ENCODE measurements at regions not wholly inside any gene's neighbourhood (a gene's known extent, or its start where the extent isn't known, plus 50 kb on each side); places are given as distances from the start of the nearest gene placed in this dataset.

DNA sequence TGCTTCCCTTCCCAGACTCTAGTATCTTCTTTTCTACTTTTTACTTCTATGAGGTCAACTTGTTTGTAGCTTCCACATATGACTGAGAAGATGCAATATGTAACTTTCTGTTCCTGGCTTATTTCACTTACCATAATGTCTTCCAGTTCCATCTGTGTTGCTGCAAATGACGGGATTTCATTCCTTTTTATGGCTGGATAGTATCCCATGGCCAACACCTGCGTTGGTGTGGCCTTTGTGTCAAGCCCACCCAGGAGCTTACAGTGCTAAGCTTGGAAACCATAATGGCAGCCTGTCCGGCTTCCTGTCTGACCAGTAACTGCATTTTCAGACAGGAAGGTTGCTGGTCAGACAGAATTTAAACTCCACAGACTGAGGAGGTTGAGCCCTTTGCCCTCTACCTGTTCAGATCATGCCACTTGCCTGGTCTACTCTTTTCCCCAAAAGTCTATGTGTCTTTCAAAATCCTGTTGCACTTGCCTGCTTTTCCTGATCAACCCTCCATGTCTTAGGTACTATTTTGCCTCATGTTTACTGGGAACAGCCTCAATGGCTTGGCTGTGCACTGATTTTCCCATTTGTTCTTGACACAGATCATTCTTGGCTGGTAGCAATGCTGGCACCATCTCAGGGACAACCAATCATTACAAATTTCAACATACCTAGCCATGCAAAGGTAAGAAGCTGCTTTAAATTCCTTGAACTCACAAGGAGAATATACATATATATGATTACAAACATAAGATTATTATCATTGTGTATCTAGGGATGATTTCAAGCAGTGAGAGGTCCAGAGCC, 114.3 kb upstream of the PLEKHG1 start:
- Mint-ChIP-seq H3K27me3 (ENCODE audit: insufficient read depth, unreplicated experiment) (no peaks in the 10 kb centered on the region), H3K4me3 (ENCODE audit: unreplicated experiment) (no peak overlapping the region), H3K4me1 (ENCODE audit: insufficient read depth, unreplicated experiment) (no peaks in the 10 kb centered on the region), H3K36me3 (ENCODE audit: insufficient read depth, unreplicated experiment) (no peaks in the 10 kb centered on the region), H3K9me3 (ENCODE audit: unreplicated experiment) (peaks cover 6% of the 10 kb centered on the region), H3K27ac (ENCODE audit: low read depth, unreplicated experiment) (no peak overlapping the region)
- TF ChIP-seq, protein P1, sequence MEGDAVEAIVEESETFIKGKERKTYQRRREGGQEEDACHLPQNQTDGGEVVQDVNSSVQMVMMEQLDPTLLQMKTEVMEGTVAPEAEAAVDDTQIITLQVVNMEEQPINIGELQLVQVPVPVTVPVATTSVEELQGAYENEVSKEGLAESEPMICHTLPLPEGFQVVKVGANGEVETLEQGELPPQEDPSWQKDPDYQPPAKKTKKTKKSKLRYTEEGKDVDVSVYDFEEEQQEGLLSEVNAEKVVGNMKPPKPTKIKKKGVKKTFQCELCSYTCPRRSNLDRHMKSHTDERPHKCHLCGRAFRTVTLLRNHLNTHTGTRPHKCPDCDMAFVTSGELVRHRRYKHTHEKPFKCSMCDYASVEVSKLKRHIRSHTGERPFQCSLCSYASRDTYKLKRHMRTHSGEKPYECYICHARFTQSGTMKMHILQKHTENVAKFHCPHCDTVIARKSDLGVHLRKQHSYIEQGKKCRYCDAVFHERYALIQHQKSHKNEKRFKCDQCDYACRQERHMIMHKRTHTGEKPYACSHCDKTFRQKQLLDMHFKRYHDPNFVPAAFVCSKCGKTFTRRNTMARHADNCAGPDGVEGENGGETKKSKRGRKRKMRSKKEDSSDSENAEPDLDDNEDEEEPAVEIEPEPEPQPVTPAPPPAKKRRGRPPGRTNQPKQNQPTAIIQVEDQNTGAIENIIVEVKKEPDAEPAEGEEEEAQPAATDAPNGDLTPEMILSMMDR (IDR thresholded peaks at IDR 0.05; ENCODE audit: unreplicated experiment), result no peak
- DNase-seq (ENCODE audit: unreplicated experiment), result no peak
- ChIA-PET CTCF (interaction anchor here (0.6 kb wide), 1 partner anchor 1049 kb away, joined by 4 read pairs; no protein-coding TSS in a partner anchor), POLR2A (no interaction called here)
- no TSS peak for BruUV-seq (replicated peaks)
- intact Hi-C loops (cut with micrococcal nuclease), result no loop called here

DNA sequence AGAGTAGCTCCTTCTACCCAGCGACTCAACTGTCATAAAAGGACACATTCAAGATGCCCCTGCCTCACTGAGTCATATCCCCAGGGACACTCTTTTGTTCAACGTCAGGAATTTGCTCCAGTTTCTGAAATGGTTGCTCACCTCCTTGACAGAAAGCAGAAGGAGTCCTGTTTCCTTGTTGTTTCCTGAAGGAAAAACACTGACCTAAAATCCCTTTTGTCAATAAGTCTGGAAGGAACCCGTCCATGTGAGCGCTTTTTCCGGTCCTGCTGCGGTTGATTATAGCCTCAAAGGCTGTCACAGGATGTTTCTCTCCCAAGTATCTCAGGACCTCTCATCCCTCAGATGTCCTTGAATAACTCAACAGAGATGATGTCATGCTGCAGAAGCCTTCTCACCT, 113.6 kb upstream of the PLEKHG1 start:
- no peaks in the 10 kb centered on the region for H3K4me1 Mint-ChIP-seq (ENCODE audit: insufficient read depth, unreplicated experiment)
- ChIA-PET POLR2A (no interaction called here), CTCF (interaction anchor here (0.6 to 1.0 kb wide), 2 partner anchors 115 to 1048 kb away, joined by 3 to 4 read pairs; no protein-coding TSS in a partner anchor)
- intact Hi-C loops (cut with micrococcal nuclease), result no loop called here
- BruUV-seq (replicated peaks), result no TSS peak
- TF ChIP-seq, protein P1 (IDR thresholded peaks at IDR 0.05; ENCODE audit: unreplicated experiment), result no peak
- peaks cover 2% of the 10 kb centered on the region for H3K9me3 Mint-ChIP-seq (ENCODE audit: unreplicated experiment)
- no peaks in the 10 kb centered on the region for H3K27me3 Mint-ChIP-seq (ENCODE audit: insufficient read depth, unreplicated experiment)
- DNase-seq (ENCODE audit: unreplicated experiment), result no peak
- no peak overlapping the region for H3K27ac Mint-ChIP-seq (ENCODE audit: low read depth, unreplicated experiment)
- no peaks in the 10 kb centered on the region for H3K36me3 Mint-ChIP-seq (ENCODE audit: insufficient read depth, unreplicated experiment)
- H3K4me3 Mint-ChIP-seq (ENCODE audit: unreplicated experiment), result no peak overlapping the region

DNA sequence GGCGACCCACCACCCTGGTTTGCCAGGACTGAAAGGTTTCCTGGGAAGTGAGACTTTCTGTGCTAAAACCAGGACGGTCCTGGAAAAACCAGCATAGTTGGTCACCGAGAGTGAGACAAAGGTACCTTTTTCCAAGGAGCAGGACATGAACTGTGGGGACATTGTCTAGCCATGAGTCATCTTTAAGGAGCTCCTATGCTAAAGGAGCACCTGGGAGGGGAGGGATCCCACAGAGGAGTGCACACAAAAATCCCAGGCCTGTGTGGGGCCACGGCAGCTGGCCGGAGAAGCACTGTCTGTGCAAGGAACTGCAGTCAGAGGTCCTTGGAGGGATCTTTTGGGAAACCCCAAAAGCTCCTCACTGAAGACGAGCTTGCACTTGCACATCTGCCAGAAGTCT, 109.1 kb upstream of the PLEKHG1 start:
- H3K9me3 Mint-ChIP-seq (ENCODE audit: unreplicated experiment), result no peaks in the 10 kb centered on the region
- DNase-seq (ENCODE audit: unreplicated experiment), result no peak
- H3K4me3 Mint-ChIP-seq (ENCODE audit: unreplicated experiment), result no peak overlapping the region
- no peak overlapping the region for H3K27ac Mint-ChIP-seq (ENCODE audit: low read depth, unreplicated experiment)
- TF ChIP-seq, protein P1 (IDR thresholded peaks at IDR 0.05; ENCODE audit: unreplicated experiment), result no peak
- no TSS peak for BruUV-seq (replicated peaks)
- H3K27me3 Mint-ChIP-seq (ENCODE audit: insufficient read depth, unreplicated experiment), result no peaks in the 10 kb centered on the region
- ChIA-PET CTCF (interaction anchor here (0.6 to 1.1 kb wide), 2 partner anchors 113 to 1406 kb away, joined by 3 read pairs; no protein-coding TSS in a partner anchor), POLR2A (interaction anchor here (0.7 kb wide), 1 partner anchor 10 kb away, joined by 4 read pairs; no protein-coding TSS in a partner anchor)
- no peaks in the 10 kb centered on the region for H3K36me3 Mint-ChIP-seq (ENCODE audit: insufficient read depth, unreplicated experiment)
- H3K4me1 Mint-ChIP-seq (ENCODE audit: insufficient read depth, unreplicated experiment), result peaks cover 12% of the 10 kb centered on the region
- intact Hi-C loops (cut with micrococcal nuclease), result no loop called here

DNA sequence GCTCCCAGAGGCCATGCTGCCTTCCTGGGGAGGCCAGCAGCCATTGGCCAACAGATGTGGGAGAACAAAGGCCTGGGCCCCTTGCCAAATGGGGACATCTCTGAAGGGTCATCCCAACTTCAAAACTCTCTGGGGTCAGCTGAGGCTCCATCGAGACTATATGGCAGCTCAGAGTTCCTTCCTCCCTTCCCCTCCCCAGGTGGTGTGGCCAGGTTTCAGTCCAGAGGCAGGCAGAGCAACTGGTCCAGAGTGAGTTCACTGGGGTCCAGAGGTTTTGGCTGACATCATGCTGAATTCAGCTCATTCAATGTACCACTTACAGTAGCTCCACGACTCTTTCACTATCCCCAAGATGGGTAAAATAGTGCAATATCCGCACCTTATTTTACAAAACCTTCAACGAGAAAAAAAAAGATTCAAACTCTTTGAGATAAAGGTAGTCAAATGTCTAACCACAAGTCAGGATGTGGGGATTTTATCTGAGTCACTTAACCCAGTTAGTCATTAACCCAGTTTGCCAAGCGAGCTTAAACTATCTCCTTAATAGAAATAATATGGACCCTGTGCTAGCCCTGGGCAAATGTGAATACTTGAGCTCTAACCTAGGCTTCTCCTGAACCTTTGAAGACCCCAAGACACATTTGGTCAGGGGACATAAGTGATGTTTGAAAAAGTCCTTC, 108.4 kb upstream of the PLEKHG1 start:
- TF ChIP-seq, protein P1 (IDR thresholded peaks at IDR 0.05; ENCODE audit: unreplicated experiment), result no peak
- BruUV-seq (replicated peaks), result no TSS peak
- Mint-ChIP-seq H3K4me1 (ENCODE audit: insufficient read depth, unreplicated experiment) (peaks cover 12% of the 10 kb centered on the region), H3K9me3 (ENCODE audit: unreplicated experiment) (no peaks in the 10 kb centered on the region), H3K27ac (ENCODE audit: low read depth, unreplicated experiment) (no peak overlapping the region), H3K36me3 (ENCODE audit: insufficient read depth, unreplicated experiment) (no peaks in the 10 kb centered on the region), H3K27me3 (ENCODE audit: insufficient read depth, unreplicated experiment) (no peaks in the 10 kb centered on the region), H3K4me3 (ENCODE audit: unreplicated experiment) (no peak overlapping the region)
- intact Hi-C loops (cut with micrococcal nuclease), result no loop called here
- CTCF ChIA-PET, result interaction anchor here (0.6 to 1.1 kb wide), 4 partner anchors 10 to 195 kb away, joined by 3 read pairs; no protein-coding TSS in a partner anchor
- DNase-seq (ENCODE audit: unreplicated experiment), result peak; percentile 62
- POLR2A ChIA-PET, result interaction anchor here (0.5 to 1.0 kb wide), 3 partner anchors 11 to 246 kb away, joined by 3 to 4 read pairs (median 3); no protein-coding TSS in a partner anchor
